GM19438 (cell line): ENCODE measurements at regions not wholly inside any gene's neighbourhood (a gene's known extent, or its start where the extent isn't known, plus 50 kb on each side); places are given as distances from the start of the nearest gene placed in this dataset.

Source experiments
- ATAC-seq: cut with Tn5 transposase; IDR thresholded peaks from one replicate; pipeline ENCODE4 v1.9.1; 2021; ENCODE audit warnings: low read depth; ENCODE audit not compliant: unreplicated experiment

DNA sequence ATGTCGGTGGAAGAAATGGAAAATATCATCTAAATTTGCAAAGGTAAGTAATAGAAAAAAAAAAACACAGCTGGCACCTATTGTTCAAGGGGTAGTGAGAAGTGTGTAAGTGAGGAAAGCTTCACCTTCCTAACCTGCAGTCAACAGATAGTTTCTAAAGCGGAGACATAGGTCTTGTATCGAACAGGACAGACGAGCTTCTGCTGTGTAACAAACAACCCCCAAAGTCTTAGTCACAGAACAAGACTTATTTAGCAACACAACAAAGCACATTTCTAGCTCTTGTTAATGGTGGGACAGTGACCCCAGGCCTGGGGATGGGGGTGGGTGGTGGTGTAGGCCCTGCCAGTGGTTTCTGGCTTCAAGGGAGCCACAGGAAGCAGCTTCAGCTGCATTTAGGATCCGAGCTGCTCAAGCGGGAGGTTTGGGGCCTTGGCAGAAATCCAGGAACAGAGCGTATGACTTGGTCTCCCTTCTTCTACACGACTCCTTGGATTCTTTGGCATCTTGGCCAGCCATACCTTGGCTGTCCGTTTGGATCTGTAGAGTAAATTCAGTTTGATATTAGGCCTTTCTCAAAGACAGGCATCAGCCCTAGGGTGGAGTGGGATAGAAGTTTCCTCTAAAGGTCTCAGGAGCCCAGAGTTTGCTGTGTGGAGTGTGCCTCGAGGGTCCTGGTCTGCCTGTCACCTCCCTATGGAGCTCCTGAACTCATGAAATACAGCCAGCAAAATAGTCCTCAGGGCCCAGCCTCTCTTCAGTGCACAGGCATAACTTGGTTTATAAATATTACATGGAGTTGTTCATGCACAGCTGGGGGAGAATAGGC, 56.9 kb upstream of the SHH start:
- ATAC-seq = no peak

GRCh38 chr7:155867734-155868400, 55.6 kb upstream of the SHH start:
- ATAC-seq = no peak

GRCh38 chr7:155867280-155867679, 55.0 kb upstream of the SHH start:
- ATAC-seq = no peak

DNA sequence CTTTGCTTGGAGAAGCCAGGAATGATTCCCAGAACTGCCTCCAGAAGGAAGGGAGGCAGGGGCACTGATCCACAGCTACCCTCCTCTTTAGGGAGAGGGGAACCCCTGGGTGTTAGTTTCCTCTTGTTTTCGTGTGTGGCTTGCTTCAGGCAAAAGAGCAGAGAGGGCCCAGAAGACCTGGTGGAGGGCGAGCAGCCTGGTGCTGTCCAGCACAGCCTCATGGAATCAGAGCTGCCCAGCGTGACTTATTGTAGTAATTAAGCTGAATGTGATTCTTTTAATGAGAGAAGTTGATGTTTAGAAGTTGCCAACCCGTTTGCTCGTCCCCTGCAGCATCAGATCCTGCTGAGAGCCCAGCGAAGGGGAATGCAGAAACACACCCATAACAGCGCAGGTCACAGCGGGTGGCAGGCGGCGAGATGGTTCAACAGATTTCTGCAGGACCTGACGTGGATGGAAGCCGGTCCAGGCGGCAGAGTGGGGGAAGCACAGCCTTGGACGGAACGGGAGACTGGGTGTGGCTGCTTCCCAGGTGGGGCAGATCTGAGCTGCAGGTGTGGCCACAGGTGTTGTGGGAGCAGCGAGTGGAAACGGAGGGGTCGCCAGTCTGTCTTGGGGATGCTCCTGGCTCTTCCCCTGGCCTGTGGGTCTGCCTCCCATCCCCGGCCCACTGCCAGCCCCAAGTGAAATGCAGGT, 53.7 kb upstream of the SHH start:
- ATAC-seq = no peak

- ATAC-seq = no peak
These were observed 52.9 kb upstream of the SHH start for GRCh38 chr7:155864991-155865690.

DNA sequence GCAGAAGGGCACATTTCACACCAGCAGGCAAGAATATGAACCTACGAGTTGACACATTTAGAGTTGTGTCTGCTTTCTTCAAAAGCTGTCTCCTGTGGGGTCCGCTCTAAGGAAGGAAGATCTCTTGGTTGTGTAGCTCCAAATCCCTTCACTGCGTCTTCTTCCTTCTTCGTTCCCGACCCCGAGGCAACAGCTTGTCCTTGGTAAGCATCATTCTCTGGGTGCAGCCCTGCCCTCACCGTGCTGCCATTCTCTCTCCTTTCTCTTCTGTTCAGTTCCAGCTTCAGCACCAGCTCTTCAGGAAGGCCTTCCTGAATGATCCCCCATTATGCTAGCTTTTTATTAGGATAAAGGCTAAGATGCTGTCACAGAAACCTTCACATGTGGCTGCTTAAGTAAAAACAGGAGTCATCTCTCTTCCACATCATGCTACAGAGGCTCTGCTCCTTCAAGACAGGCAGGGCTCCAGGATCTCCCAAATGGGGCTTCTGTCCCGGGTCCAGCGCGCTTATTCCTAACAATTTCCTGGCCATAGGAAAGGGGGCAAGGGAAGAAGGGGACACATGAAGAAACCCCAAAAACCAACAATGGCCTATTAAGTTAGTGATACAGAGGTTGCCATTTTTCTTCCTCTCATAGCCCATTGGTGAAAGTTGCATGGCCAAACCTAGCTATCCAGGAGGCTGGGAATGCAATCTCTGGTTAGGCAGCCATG, 52.2 kb upstream of the SHH start:
- no peak for ATAC-seq

DNA sequence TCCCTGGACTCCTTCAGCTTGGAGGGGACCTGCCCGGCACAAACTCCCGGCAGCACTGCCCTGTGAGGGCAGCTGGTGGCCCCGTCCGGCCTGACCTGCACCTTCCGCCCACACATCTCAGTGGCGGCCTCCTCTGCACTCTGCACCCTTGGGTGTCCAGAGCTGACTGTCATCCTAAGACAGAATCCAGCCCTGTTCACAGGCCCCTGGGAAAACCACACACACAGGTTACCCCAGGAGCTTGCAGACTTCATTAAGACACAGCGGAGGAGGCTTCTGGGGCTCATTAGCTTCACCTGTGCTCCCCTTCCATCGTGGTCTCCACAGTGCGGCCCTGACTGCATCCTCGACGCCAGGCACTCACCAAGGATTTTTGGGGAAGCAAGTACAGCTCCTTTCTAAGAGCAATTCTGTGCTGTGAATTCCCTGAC, 51.5 kb upstream of the SHH start:
- ATAC-seq = no peak

DNA sequence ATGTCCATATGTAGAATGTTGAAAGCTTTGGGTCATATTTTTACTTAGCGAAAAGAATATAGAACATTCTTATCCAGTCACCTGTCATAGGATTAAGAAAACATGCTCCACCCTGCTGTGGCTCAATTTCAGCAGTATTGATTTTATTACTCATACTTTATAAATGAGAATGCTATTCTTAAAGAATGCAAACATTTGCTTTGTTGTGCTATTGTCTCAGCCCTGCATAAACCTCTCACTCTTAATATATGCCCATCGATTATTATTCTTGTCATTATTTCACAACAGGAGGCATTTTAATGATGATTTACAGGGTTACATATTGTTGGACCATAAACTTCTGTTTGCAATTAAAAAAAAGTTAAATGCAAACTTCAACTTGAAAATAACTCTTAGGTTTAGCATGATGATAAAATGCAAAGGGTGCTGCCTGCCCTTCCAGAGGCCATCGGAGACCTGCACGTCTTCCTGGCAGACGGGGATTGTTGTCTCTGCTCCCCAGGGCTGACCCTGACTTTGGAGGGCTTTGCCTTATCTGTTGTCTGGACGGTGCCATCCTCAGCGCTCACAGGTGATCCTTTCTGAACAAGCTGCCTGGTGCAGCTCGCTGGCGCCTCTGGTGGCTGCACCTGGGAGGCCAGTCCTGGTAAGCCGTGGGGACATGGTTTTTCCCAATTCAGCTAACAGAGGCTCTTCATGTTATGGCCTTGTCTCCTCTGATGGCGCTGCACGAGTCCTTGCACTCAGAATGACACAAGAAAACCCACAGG, 50.0 kb upstream of the SHH start:
- ATAC-seq = no peak
